ENCODE measurements at regions not wholly inside any gene's neighbourhood (a gene's known extent, or its start where the extent isn't known, plus 50 kb on each side); places are given as distances from the start of the nearest gene placed in this dataset.

- TF ChIP-seq CTCF (conservative IDR thresholded peaks at IDR 0.05; ENCODE audit: low read length), result no peak
- DNase-seq (ENCODE audit: low read depth), result peak; percentile 40
- H3K4me3 ChIP-seq (ENCODE audit: low read length), result no peak overlapping the region
These were observed 243.3 kb upstream of the JUN start for GRCh38 chr1:59027177-59027576.

GRCh38 chr1:59028048-59028447 is 244.2 kb upstream of the JUN start:
- no peak for TF ChIP-seq CTCF (conservative IDR thresholded peaks at IDR 0.05; ENCODE audit: low read length)
- no peak overlapping the region for H3K4me3 ChIP-seq (ENCODE audit: low read length)
- no peak for DNase-seq (ENCODE audit: low read depth)

GRCh38 chr1:59029411-59030167 is 245.7 kb upstream of the JUN start:
- no peak for DNase-seq (ENCODE audit: low read depth)
- no peak for TF ChIP-seq CTCF (conservative IDR thresholded peaks at IDR 0.05; ENCODE audit: low read length)
- H3K4me3 ChIP-seq (ENCODE audit: low read length), result no peak overlapping the region

GRCh38 chr1:59032228-59032627 is 248.4 kb upstream of the JUN start:
- no peak for DNase-seq (ENCODE audit: low read depth)
- TF ChIP-seq CTCF (conservative IDR thresholded peaks at IDR 0.05; ENCODE audit: low read length), result no peak

GRCh38 chr1:59033761-59034160 is 249.9 kb upstream of the JUN start:
- H3K4me3 ChIP-seq (ENCODE audit: low read length), result no peak overlapping the region
- no peak for TF ChIP-seq CTCF (conservative IDR thresholded peaks at IDR 0.05; ENCODE audit: low read length)
- no peak for DNase-seq (ENCODE audit: low read depth)

More at GRCh38 chr1:59032228-59032627, 248.4 kb upstream of the JUN start:
- no peak overlapping the region for H3K4me3 ChIP-seq (ENCODE audit: low read length)

- no peak overlapping the region for H3K4me3 ChIP-seq (ENCODE audit: low read length)
- no peak for TF ChIP-seq CTCF (conservative IDR thresholded peaks at IDR 0.05; ENCODE audit: low read length)
- no peak for DNase-seq (ENCODE audit: low read depth)
These were observed 251.1 kb upstream of the JUN start for GRCh38 chr1:59034925-59035324.

- TF ChIP-seq CTCF (conservative IDR thresholded peaks at IDR 0.05; ENCODE audit: low read length), result no peak
- DNase-seq (ENCODE audit: low read depth), result peak; percentile 20
- H3K4me3 ChIP-seq (ENCODE audit: low read length), result no peak overlapping the region
These were observed 255.7 kb upstream of the JUN start for GRCh38 chr1:59039551-59039950.

Measured in AG10803 (cell line).